ENCODE measurements at regions not wholly inside any gene's neighbourhood (a gene's known extent, or its start where the extent isn't known, plus 50 kb on each side); places are given as distances from the start of the nearest gene placed in this dataset.
"Not testable (repeated sequence)": the region's sequence is repeated elsewhere in the genome, so short reads cannot be mapped to it uniquely, and the experiment has no call there.

- H3K36me3 ChIP-seq (ENCODE audit: control insufficient read depth in 1 of 2, insufficient read depth in 2 of 2, low read length in 2 of 2): no peaks in the 10 kb centered on the region
- H3K4me3 ChIP-seq (ENCODE audit: low read depth in 1 of 2, low read length in 2 of 2): no peak overlapping the region
- H3K4me1 ChIP-seq (ENCODE audit: control insufficient read depth in 1 of 2, insufficient read depth in 2 of 2, low read length in 2 of 2): no peaks in the 10 kb centered on the region
- no peaks in the 10 kb centered on the region for H3K27me3 ChIP-seq (ENCODE audit: low read depth, low read length)
- H3K9me3 ChIP-seq (ENCODE audit: control insufficient read depth in 1 of 2, low read length in 2 of 2): peaks cover 0 to 5% of the 10 kb centered on the region in 2 donors
- H3K27ac ChIP-seq (ENCODE audit: low read length): no peak overlapping the region
These were observed 166.9 kb downstream of the CDCA7 start for GRCh38 chr2:173521450-173522192.

- H3K36me3 ChIP-seq (ENCODE audit: control insufficient read depth in 1 of 2, insufficient read depth in 2 of 2, low read length in 2 of 2): no peaks in the 10 kb centered on the region
- H3K27ac ChIP-seq (ENCODE audit: low read length): no peak overlapping the region
- no peaks in the 10 kb centered on the region for H3K9me3 ChIP-seq (ENCODE audit: control insufficient read depth in 1 of 2, low read length in 2 of 2)
- no peak overlapping the region for H3K4me3 ChIP-seq (ENCODE audit: low read depth in 1 of 2, low read length in 2 of 2)
- H3K27me3 ChIP-seq (ENCODE audit: low read depth, low read length): no peaks in the 10 kb centered on the region
- no peaks in the 10 kb centered on the region for H3K4me1 ChIP-seq (ENCODE audit: control insufficient read depth in 1 of 2, insufficient read depth in 2 of 2, low read length in 2 of 2)
These were observed 168.8 kb downstream of the CDCA7 start for GRCh38 chr2:173523497-173523896.

DNA sequence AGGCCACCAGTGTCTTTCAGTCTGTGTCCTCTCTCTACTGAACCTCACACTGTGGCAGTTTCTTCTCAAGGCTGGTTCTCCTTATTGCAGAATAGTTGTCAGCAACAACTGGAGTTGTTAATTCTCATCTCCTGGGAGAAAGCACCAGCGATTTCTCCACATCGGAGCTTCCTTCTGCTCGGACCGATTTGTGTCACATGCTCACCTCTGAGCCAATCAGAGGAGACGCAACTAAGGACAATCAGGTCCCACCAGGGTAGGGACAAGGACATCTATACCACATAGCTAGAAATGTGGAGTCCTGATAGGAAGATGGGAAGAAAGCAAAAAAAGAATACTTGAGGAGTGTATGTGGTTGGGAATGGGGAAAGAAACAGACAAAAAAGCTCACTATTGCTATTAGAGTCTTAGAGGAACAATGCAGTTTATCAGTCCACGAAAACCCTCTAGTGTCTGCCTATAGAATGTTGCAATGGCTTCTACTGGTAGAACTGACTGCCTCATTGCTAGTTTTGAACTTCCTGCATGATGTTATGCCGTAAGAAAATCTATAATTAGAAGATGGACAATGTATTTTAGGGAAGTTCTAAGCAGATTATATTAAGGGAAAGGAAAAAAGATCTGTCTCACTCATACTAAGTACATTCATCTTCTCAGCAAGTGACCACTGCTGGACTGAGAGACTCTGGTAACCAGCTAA, 169.7 kb downstream of the CDCA7 start:
- H3K4me1 ChIP-seq (ENCODE audit: control insufficient read depth in 1 of 2, insufficient read depth in 2 of 2, low read length in 2 of 2): no peaks in the 10 kb centered on the region
- no peak overlapping the region for H3K4me3 ChIP-seq (ENCODE audit: low read depth in 1 of 2, low read length in 2 of 2)
- no peaks in the 10 kb centered on the region for H3K36me3 ChIP-seq (ENCODE audit: control insufficient read depth in 1 of 2, insufficient read depth in 2 of 2, low read length in 2 of 2)
- no peak overlapping the region for H3K27ac ChIP-seq (ENCODE audit: low read length)
- no peaks in the 10 kb centered on the region for H3K27me3 ChIP-seq (ENCODE audit: low read depth, low read length)
- H3K9me3 ChIP-seq (ENCODE audit: control insufficient read depth in 1 of 2, low read length in 2 of 2): no peaks in the 10 kb centered on the region

DNA sequence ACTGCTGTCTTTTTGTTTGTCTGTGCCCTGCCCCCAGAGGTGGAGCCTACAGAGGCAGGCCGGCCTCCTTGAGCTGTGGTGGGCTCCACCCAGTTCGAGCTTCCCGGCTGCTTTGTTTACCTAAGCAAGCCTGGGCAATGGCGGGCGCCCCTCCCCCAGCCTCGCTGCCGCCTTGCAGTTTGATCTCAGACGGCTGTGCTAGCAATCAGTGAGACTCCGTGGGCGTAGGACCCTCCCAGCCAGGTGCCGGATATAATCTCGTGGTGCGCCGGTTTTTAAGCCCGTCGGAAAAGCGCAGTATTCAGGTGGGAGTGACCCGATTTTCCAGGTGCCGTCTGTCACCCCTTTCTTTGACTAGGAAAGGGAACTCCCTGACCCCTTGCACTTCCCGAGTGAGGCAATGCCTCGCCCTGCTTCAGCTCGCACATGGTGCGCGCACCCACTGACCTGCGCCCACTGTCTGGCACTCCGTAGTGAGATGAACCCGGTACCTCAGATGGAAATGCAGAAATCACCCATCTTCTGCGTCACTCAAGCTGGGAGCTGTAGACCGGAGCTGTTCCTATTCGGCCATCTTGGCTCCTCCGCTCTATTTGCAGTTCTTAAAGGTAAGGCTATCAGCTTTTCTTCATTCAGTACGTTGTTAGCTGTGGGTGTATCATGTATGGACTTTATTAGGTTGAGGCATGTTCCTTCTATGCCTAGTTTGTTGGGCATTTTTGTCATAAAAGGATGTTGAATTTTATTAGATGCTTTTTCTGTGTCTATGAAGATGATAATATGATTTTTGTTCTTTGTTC, 178.3 kb downstream of the CDCA7 start:
- not testable (repeated sequence) for H3K27ac ChIP-seq (ENCODE audit: low read length); H3K4me1 ChIP-seq (ENCODE audit: control insufficient read depth in 1 of 2, insufficient read depth in 2 of 2, low read length in 2 of 2); H3K4me3 ChIP-seq (ENCODE audit: low read depth in 1 of 2, low read length in 2 of 2); H3K9me3 ChIP-seq (ENCODE audit: control insufficient read depth in 1 of 2, low read length in 2 of 2); H3K36me3 ChIP-seq (ENCODE audit: control insufficient read depth in 1 of 2, insufficient read depth in 2 of 2, low read length in 2 of 2); H3K27me3 ChIP-seq (ENCODE audit: low read depth, low read length)

DNA sequence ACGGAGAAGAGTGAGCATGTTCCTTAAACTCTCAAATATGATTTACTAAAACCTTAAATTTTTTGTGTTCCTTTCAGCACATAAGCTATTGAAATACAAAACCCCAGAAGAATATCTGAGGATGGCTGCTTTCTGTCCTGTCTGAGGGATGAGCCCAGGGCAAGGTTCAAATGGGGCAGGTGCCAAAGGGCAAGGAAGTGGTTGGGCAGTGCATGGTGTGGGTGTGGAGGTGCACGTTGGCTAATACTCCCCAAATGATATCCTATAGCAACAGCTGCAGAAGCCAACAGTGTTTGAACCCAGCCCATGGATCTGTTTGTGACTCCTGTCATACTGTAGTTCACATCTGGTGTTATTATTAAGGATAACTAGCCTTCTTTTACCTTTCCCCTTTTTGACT, 183.0 kb downstream of the CDCA7 start:
- no peaks in the 10 kb centered on the region for H3K9me3 ChIP-seq (ENCODE audit: control insufficient read depth in 1 of 2, low read length in 2 of 2)
- no peak overlapping the region for H3K4me3 ChIP-seq (ENCODE audit: low read depth in 1 of 2, low read length in 2 of 2)
- no peaks in the 10 kb centered on the region for H3K4me1 ChIP-seq (ENCODE audit: control insufficient read depth in 1 of 2, insufficient read depth in 2 of 2, low read length in 2 of 2)
- no peaks in the 10 kb centered on the region for H3K36me3 ChIP-seq (ENCODE audit: control insufficient read depth in 1 of 2, insufficient read depth in 2 of 2, low read length in 2 of 2)
- H3K27me3 ChIP-seq (ENCODE audit: low read depth, low read length): no peaks in the 10 kb centered on the region
- no peak overlapping the region for H3K27ac ChIP-seq (ENCODE audit: low read length)

DNA sequence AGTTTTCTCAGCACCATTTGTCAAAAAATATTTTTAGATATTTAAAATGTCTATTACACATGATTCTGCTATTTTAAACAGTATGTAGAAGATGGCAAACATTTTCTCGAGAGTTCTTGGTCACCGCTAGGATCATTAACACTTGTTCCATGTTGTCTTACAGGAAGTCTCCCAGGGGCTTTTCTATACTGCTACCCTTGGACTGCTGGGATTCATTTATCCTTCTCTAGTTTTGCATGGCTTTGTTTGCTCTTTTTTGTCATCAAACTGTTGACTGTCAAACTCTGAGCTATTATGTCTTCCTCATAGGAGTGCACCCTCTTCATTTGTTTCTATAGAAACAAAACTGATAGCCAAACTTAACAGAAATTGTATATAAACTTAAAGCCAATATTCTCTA, 184.9 kb downstream of the CDCA7 start:
- Histone ChIP-seq H3K27ac (ENCODE audit: low read length) (no peak overlapping the region), H3K27me3 (ENCODE audit: low read depth, low read length) (no peaks in the 10 kb centered on the region), H3K9me3 (ENCODE audit: control insufficient read depth in 1 of 2, low read length in 2 of 2) (no peaks in the 10 kb centered on the region), H3K4me3 (ENCODE audit: low read depth in 1 of 2, low read length in 2 of 2) (no peak overlapping the region), H3K4me1 (ENCODE audit: control insufficient read depth in 1 of 2, insufficient read depth in 2 of 2, low read length in 2 of 2) (no peaks in the 10 kb centered on the region), H3K36me3 (ENCODE audit: control insufficient read depth in 1 of 2, insufficient read depth in 2 of 2, low read length in 2 of 2) (no peaks in the 10 kb centered on the region)

- Histone ChIP-seq H3K9me3 (ENCODE audit: control insufficient read depth in 1 of 2, low read length in 2 of 2) (no peaks in the 10 kb centered on the region), H3K36me3 (ENCODE audit: control insufficient read depth in 1 of 2, insufficient read depth in 2 of 2, low read length in 2 of 2) (no peaks in the 10 kb centered on the region), H3K27ac (ENCODE audit: low read length) (no peak overlapping the region), H3K4me1 (ENCODE audit: control insufficient read depth in 1 of 2, insufficient read depth in 2 of 2, low read length in 2 of 2) (no peaks in the 10 kb centered on the region), H3K4me3 (ENCODE audit: low read depth in 1 of 2, low read length in 2 of 2) (no peak overlapping the region), H3K27me3 (ENCODE audit: low read depth, low read length) (no peaks in the 10 kb centered on the region)
These were observed 190.1 kb downstream of the CDCA7 start for GRCh38 chr2:173544641-173545363.

DNA sequence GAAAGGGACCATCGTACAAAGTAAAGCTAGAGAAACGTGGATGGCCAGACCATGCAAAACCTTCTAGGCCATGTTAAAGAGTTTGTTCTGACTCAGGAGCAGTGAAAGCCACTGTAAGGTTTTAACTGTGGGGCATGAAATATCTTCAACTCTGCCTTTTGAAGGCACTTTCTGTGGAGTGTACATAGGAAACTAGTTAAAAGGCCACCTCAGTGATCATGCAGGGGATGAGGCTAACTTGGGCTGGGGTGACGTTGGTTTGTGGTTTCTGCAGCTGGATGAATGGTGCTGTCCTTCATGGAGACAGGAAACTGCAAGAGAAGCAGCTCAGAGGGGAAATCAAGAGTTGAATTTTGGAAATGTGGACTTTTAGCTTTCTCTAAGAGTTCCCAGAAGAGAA, 190.7 kb downstream of the CDCA7 start:
- no peaks in the 10 kb centered on the region for H3K9me3 ChIP-seq (ENCODE audit: control insufficient read depth in 1 of 2, low read length in 2 of 2)
- no peak overlapping the region for H3K27ac ChIP-seq (ENCODE audit: low read length)
- no peaks in the 10 kb centered on the region for H3K27me3 ChIP-seq (ENCODE audit: low read depth, low read length)
- H3K36me3 ChIP-seq (ENCODE audit: control insufficient read depth in 1 of 2, insufficient read depth in 2 of 2, low read length in 2 of 2): no peaks in the 10 kb centered on the region
- H3K4me3 ChIP-seq (ENCODE audit: low read depth in 1 of 2, low read length in 2 of 2): no peak overlapping the region
- no peaks in the 10 kb centered on the region for H3K4me1 ChIP-seq (ENCODE audit: control insufficient read depth in 1 of 2, insufficient read depth in 2 of 2, low read length in 2 of 2)

GRCh38 chr2:173547499-173547898, 192.8 kb downstream of the CDCA7 start:
- H3K27me3 ChIP-seq (ENCODE audit: low read depth, low read length): no peaks in the 10 kb centered on the region
- H3K9me3 ChIP-seq (ENCODE audit: control insufficient read depth in 1 of 2, low read length in 2 of 2): peaks cover 0 to 3% of the 10 kb centered on the region in 2 donors
- no peak overlapping the region for H3K4me3 ChIP-seq (ENCODE audit: low read depth in 1 of 2, low read length in 2 of 2)
- no peaks in the 10 kb centered on the region for H3K36me3 ChIP-seq (ENCODE audit: control insufficient read depth in 1 of 2, insufficient read depth in 2 of 2, low read length in 2 of 2)
- H3K4me1 ChIP-seq (ENCODE audit: control insufficient read depth in 1 of 2, insufficient read depth in 2 of 2, low read length in 2 of 2): no peaks in the 10 kb centered on the region
- H3K27ac ChIP-seq (ENCODE audit: low read length): no peak overlapping the region

DNA sequence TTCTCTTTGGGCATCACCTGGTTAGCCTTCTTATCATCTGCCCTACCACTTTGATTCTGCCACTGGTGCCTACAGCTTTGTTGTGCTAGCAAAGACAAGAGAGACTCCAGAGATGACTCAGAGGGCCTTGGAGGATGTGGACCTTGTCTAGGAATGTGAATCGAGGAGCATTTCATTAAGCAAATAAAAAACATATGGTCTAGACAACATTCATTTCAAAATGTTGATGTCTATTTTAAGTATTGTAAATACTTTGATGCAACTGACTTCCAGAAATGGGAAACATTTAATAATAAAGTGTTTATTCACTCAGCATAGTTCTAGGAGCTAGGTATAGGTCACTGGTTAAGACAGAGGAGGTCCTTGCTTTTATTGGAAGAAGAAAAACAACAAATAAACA, 195.5 kb downstream of the CDCA7 start:
- Histone ChIP-seq H3K9me3 (ENCODE audit: control insufficient read depth in 1 of 2, low read length in 2 of 2) (peaks cover 0 to 3% of the 10 kb centered on the region in 2 donors), H3K27ac (ENCODE audit: low read length) (no peak overlapping the region), H3K36me3 (ENCODE audit: control insufficient read depth in 1 of 2, insufficient read depth in 2 of 2, low read length in 2 of 2) (no peaks in the 10 kb centered on the region), H3K4me1 (ENCODE audit: control insufficient read depth in 1 of 2, insufficient read depth in 2 of 2, low read length in 2 of 2) (no peaks in the 10 kb centered on the region), H3K4me3 (ENCODE audit: low read depth in 1 of 2, low read length in 2 of 2) (no peak overlapping the region), H3K27me3 (ENCODE audit: low read depth, low read length) (no peaks in the 10 kb centered on the region)

- Histone ChIP-seq H3K27ac (ENCODE audit: low read length) (no peak overlapping the region), H3K9me3 (ENCODE audit: control insufficient read depth in 1 of 2, low read length in 2 of 2) (peaks cover 0 to 3% of the 10 kb centered on the region in 2 donors), H3K4me3 (ENCODE audit: low read depth in 1 of 2, low read length in 2 of 2) (no peak overlapping the region), H3K4me1 (ENCODE audit: control insufficient read depth in 1 of 2, insufficient read depth in 2 of 2, low read length in 2 of 2) (no peaks in the 10 kb centered on the region), H3K27me3 (ENCODE audit: low read depth, low read length) (no peaks in the 10 kb centered on the region), H3K36me3 (ENCODE audit: control insufficient read depth in 1 of 2, insufficient read depth in 2 of 2, low read length in 2 of 2) (no peaks in the 10 kb centered on the region)
These were observed 197.9 kb downstream of the CDCA7 start for GRCh38 chr2:173552531-173552930.

Data from muscle layer of duodenum (tissue), 2 donors.